Parathyroid adenoma (tissue), 2 donors: ENCODE measurements at regions not wholly inside any gene's neighbourhood (a gene's known extent, or its start where the extent isn't known, plus 50 kb on each side); places are given as distances from the start of the nearest gene placed in this dataset.
A peak's percentile ranks its signal among the peaks of the same experiment; 100 is the strongest.

Experiments
- H2AFZ ChIP-seq: fragments of 300-600 bp; sonication (generic); one replicate; pipeline ENCODE4 v1.7.0; 2017; ENCODE audit warnings: antibody characterized with exemption, mild to moderate bottlenecking
- H3K27ac ChIP-seq: fragments of 300-600 bp; sonication (generic); one replicate; pipeline ENCODE4 v1.7.0; 2017
- H3K27me3 ChIP-seq: fragments of 300-600 bp; sonication (generic); one replicate; pipeline ENCODE4 v1.7.0; 2017; ENCODE audit warnings: low read length; ENCODE audit not compliant: control insufficient read depth, insufficient read depth
- H3K36me3 ChIP-seq: fragments of 300-600 bp; sonication (generic); one replicate; pipeline ENCODE4 v1.7.0; 2017; ENCODE audit warnings: low read length; ENCODE audit not compliant: control insufficient read depth, insufficient read depth
- H3K4me1 ChIP-seq: fragments of 300-600 bp; sonication (generic); one replicate; pipeline ENCODE4 v1.7.0; 2017; ENCODE audit warnings: control low read depth
- H3K4me2 ChIP-seq: fragments of 300-600 bp; sonication (generic); one replicate; pipeline ENCODE4 v1.7.0; 2017; ENCODE audit warnings: low read length
- H3K4me3 ChIP-seq: fragments of 300-600 bp; sonication (generic); one replicate; pipeline ENCODE4 v1.7.0; 2017; ENCODE audit warnings: low read depth, low read length
- H3K79me2 ChIP-seq: fragments of 300-600 bp; sonication (generic); one replicate; pipeline ENCODE4 v1.7.0; 2017; ENCODE audit warnings: control low read depth
- H3K9ac ChIP-seq: fragments of 300-600 bp; sonication (generic); one replicate; pipeline ENCODE4 v1.7.0; 2017; ENCODE audit warnings: mild to moderate bottlenecking
- H3K9me3 ChIP-seq: fragments of 300-600 bp; sonication (generic); one replicate; pipeline ENCODE4 v1.7.0; 2017; ENCODE audit warnings: low read length; ENCODE audit not compliant: control insufficient read depth
- TF ChIP-seq, protein P1 (sequence below): fragments of 300-600 bp; sonication (generic); IDR thresholded peaks from one replicate; pipeline ENCODE4 v1.7.0; 2017; ENCODE audit warnings: antibody characterized with exemption, mild to moderate bottlenecking
- donor health status: primary hyperparathyroidism.

DNA sequence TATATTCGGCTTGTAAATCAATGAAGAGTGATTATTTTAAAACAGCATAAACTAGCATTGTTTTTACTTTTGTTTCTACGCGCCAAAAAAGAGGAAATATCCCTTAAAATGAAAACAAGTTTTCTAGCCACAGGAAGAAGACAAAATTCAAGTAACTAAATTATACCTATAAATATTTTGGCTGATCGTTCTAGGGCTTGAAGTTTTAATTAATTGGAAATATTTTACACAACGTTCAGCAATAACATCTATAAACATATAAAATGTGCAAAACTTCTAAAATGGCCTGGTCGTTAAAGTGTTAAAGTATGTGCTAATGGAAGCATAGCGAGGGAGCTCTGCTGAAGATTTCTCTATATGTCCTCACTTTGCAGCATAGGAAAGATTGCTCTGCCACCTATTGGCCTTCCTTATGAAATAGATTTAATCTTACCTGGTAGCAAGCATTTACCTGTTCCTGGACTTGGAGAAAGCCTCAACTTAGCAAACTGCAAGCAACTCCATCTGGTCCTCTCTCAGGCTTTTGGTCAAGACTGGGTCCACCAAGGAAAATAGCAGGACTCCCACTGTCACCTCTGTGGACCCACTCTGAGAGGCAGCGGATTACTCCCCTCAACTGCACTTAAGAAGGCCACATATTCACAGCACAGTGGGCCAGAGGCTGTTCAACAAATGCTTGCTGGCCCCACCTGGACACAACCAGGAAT lies 351.3 kb upstream of the RUNX1 start:
- TF ChIP-seq, protein P1, sequence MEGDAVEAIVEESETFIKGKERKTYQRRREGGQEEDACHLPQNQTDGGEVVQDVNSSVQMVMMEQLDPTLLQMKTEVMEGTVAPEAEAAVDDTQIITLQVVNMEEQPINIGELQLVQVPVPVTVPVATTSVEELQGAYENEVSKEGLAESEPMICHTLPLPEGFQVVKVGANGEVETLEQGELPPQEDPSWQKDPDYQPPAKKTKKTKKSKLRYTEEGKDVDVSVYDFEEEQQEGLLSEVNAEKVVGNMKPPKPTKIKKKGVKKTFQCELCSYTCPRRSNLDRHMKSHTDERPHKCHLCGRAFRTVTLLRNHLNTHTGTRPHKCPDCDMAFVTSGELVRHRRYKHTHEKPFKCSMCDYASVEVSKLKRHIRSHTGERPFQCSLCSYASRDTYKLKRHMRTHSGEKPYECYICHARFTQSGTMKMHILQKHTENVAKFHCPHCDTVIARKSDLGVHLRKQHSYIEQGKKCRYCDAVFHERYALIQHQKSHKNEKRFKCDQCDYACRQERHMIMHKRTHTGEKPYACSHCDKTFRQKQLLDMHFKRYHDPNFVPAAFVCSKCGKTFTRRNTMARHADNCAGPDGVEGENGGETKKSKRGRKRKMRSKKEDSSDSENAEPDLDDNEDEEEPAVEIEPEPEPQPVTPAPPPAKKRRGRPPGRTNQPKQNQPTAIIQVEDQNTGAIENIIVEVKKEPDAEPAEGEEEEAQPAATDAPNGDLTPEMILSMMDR, result peak; percentile 12
- Histone ChIP-seq H3K4me1 (no peaks in the 10 kb centered on the region), H3K4me2 (no peak overlapping the region), H2AFZ (no peak overlapping the region), H3K4me3 (no peak overlapping the region), H3K27me3 (no peaks in the 10 kb centered on the region), H3K9ac (no peak overlapping the region), H3K9me3 (no peaks in the 10 kb centered on the region), H3K79me2 (no peaks in the 10 kb centered on the region), H3K36me3 (no peaks in the 10 kb centered on the region), H3K27ac (no peak overlapping the region)

DNA sequence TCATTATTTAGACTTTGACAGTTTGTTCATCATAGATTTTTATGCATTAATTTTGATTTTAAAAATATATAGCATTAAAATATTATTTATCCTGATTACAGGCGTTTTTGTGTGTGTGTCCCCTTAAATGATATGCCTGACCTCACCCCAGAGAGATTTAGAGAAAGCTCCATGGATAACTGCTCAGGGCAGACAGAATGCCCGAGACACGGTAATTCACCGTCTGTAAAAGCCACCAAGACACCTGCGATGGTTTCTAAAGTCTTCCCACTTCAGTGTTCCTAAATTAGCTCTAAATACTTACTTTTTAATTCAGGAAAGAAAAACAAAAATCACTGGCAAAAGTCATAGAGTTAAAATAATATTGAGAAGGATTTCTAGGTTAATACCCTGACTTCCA lies 350.6 kb upstream of the RUNX1 start:
- H3K4me2 ChIP-seq, result no peak overlapping the region
- H2AFZ ChIP-seq, result no peak overlapping the region
- no peaks in the 10 kb centered on the region for H3K9me3 ChIP-seq
- H3K79me2 ChIP-seq, result no peaks in the 10 kb centered on the region
- no peak overlapping the region for H3K9ac ChIP-seq
- H3K4me1 ChIP-seq, result no peaks in the 10 kb centered on the region
- H3K36me3 ChIP-seq, result no peaks in the 10 kb centered on the region
- no peak overlapping the region for H3K4me3 ChIP-seq
- no peak overlapping the region for H3K27ac ChIP-seq
- TF ChIP-seq, protein P1, result no peak
- no peaks in the 10 kb centered on the region for H3K27me3 ChIP-seq

DNA sequence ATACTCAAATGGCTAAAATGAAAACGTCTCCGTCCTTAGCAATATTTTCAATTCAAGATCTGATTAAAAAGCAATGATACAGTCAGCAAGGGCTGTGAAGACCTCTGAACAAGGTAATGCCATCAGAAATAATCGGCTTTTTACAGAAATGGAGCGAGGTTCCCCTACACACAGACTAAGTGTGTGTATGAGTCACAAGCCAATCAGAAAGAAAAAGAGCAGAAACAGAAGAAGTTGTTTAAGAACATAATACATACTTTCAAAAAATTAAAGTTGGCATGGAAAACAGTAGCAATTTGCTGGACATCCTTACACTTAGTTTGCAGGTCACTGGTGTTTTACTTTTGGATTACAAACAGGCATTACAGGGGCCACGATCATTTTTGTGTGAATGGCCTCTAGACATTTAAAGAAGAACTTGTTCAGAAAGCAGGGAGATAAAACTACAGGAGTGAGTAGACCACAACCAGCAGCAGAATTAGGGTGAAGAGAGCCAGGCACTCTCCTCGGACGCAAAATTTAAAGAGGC lies 350.0 kb upstream of the RUNX1 start:
- Histone ChIP-seq H3K4me2 (no peak overlapping the region), H3K27ac (no peak overlapping the region), H2AFZ (no peak overlapping the region), H3K27me3 (no peaks in the 10 kb centered on the region), H3K4me1 (no peaks in the 10 kb centered on the region), H3K9me3 (no peaks in the 10 kb centered on the region), H3K36me3 (no peaks in the 10 kb centered on the region), H3K79me2 (no peaks in the 10 kb centered on the region), H3K9ac (no peak overlapping the region), H3K4me3 (no peak overlapping the region)
- TF ChIP-seq, protein P1, result no peak

DNA sequence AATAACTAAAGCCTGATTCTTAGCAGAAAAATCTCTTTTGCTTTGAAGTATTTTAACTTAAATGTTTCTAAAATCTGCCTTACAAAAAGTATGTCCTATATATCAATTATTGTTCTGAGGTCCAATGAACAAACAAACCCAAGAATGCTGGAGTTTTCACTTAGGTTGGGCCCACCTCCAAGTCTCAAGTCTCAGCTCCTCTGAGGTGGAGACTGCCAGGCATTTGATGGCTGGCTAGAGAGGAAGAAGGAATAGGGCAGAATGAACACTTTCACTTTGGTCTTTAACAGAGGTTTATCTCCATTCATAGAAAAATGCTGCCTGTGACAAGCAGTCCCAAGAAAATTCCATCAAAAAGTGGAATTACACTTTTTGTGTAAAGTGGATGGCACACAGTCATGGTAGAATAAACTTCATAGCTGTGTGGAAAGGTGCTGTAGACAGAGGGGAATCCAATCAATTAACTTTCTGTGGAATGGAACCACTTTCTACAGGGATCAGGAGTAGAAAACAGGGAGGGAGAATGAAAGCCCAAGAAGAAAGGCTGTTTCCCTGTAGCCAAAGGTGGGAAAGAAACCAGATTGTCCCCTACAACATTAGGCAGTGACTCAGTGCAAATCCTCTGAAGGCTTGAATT lies 349.4 kb upstream of the RUNX1 start:
- Histone ChIP-seq H3K4me3 (no peak overlapping the region), H3K36me3 (no peaks in the 10 kb centered on the region), H3K9ac (no peak overlapping the region), H3K9me3 (no peaks in the 10 kb centered on the region), H3K27ac (no peak overlapping the region), H3K79me2 (no peaks in the 10 kb centered on the region), H2AFZ (no peak overlapping the region), H3K27me3 (no peaks in the 10 kb centered on the region), H3K4me1 (no peaks in the 10 kb centered on the region), H3K4me2 (no peak overlapping the region)
- TF ChIP-seq, protein P1, result no peak
